ENCODE measurements at regions not wholly inside any gene's neighbourhood (a gene's known extent, or its start where the extent isn't known, plus 50 kb on each side); places are given as distances from the start of the nearest gene placed in this dataset.

GRCh38 chr7:84829719-84830118, 357.1 kb downstream of the SEMA3D start:
- intact Hi-C loops (cut with micrococcal nuclease; ENCODE audit: unreplicated experiment) (no loop called here), in situ Hi-C loops (cut with HindIII; ENCODE audit: low pct_unique_long_range_greater_than_20kb, low sequenced_read_pairs) (no loop called here)
- Histone ChIP-seq H3K36me3 (ENCODE audit: control insufficient read depth, insufficient read depth, low read length) (no peaks in the 10 kb centered on the region), H3K4me3 (ENCODE audit: low read depth in 2 of 2, low read length in 2 of 2) (no peak overlapping the region), H3K27ac (ENCODE audit: low read length) (no peak overlapping the region), H3K9me3 (ENCODE audit: control insufficient read depth, insufficient read depth, low read depth, low read length) (no peaks in the 10 kb centered on the region), H3K27me3 (ENCODE audit: control insufficient read depth, insufficient read depth, low read length) (no peaks in the 10 kb centered on the region), H3K4me1 (ENCODE audit: control insufficient read depth, insufficient read depth, low read length) (no peaks in the 10 kb centered on the region)
- ChIA-PET CTCF (no interaction called here), POLR2A (no interaction called here)
- no peak for DNase-seq (ENCODE audit: low read depth, low spot score)
- TF ChIP-seq TCF7L2 (IDR thresholded peaks at IDR 0.05; ENCODE audit: low read depth, low read length) = no peak
- TF ChIP-seq SIN3A (IDR thresholded peaks at IDR 0.05; ENCODE audit: borderline replicate concordance, insufficient read depth, low read depth, low read length) = no peak
- TF ChIP-seq POLR2AphosphoS5 (IDR thresholded peaks at IDR 0.05; ENCODE audit: low read depth, low read length) = no peak
- no peak for TF ChIP-seq CTCF (IDR thresholded peaks at IDR 0.05)
- no peak for TF ChIP-seq REST (IDR thresholded peaks at IDR 0.05; ENCODE audit: insufficient read depth in 1 of 2, low read depth in 2 of 2, low read length in 1 of 2)
- no peak for ATAC-seq
- no TSS peak for BruUV-seq (replicated peaks)

GRCh38 chr7:84824057-84824651, 362.7 kb downstream of the SEMA3D start:
- Histone ChIP-seq H3K27me3 (ENCODE audit: control insufficient read depth, insufficient read depth, low read length) (no peaks in the 10 kb centered on the region), H3K4me3 (ENCODE audit: low read depth in 2 of 2, low read length in 2 of 2) (no peak overlapping the region), H3K4me1 (ENCODE audit: control insufficient read depth, insufficient read depth, low read length) (no peaks in the 10 kb centered on the region), H3K9me3 (ENCODE audit: control insufficient read depth, insufficient read depth, low read depth, low read length) (no peaks in the 10 kb centered on the region), H3K27ac (ENCODE audit: low read length) (no peak overlapping the region), H3K36me3 (ENCODE audit: control insufficient read depth, insufficient read depth, low read length) (no peaks in the 10 kb centered on the region)
- BruUV-seq (replicated peaks) = no TSS peak
- DNase-seq (ENCODE audit: low read depth, low spot score) = no peak
- in situ Hi-C loops (cut with HindIII; ENCODE audit: low pct_unique_long_range_greater_than_20kb, low sequenced_read_pairs) = no loop called here
- intact Hi-C loops (cut with micrococcal nuclease; ENCODE audit: unreplicated experiment) = no loop called here
- TF ChIP-seq CTCF (IDR thresholded peaks at IDR 0.05) = no peak
- TF ChIP-seq SIN3A (IDR thresholded peaks at IDR 0.05; ENCODE audit: borderline replicate concordance, insufficient read depth, low read depth, low read length) = no peak
- TF ChIP-seq REST (IDR thresholded peaks at IDR 0.05; ENCODE audit: insufficient read depth in 1 of 2, low read depth in 2 of 2, low read length in 1 of 2) = no peak
- TF ChIP-seq TCF7L2 (IDR thresholded peaks at IDR 0.05; ENCODE audit: low read depth, low read length) = no peak
- no peak for TF ChIP-seq POLR2AphosphoS5 (IDR thresholded peaks at IDR 0.05; ENCODE audit: low read depth, low read length)
- ChIA-PET POLR2A (no interaction called here), CTCF (no interaction called here)
- no peak for ATAC-seq
